ENCODE measurements at regions not wholly inside any gene's neighbourhood (a gene's known extent, or its start where the extent isn't known, plus 50 kb on each side); places are given as distances from the start of the nearest gene placed in this dataset.
A peak's percentile ranks its signal among the peaks of the same experiment; 100 is the strongest.

GRCh38 chr13:97629601-97630272, 195.8 kb downstream of the RAP2A start:
- ATAC-seq (replicated peaks) (no peak), DNase-seq (no peak)
- H3K4me3 Mint-ChIP-seq = no peak overlapping the region
- no peaks in the 10 kb centered on the region for H3K36me3 Mint-ChIP-seq
- H3K27ac Mint-ChIP-seq = no peak overlapping the region
- no peaks in the 10 kb centered on the region for H3K4me1 Mint-ChIP-seq
- peaks cover 2 to 5% of the 10 kb centered on the region in 2 donors for H3K9me3 Mint-ChIP-seq
- H3K27me3 Mint-ChIP-seq = peaks cover 5 to 13% of the 10 kb centered on the region in 2 donors

- no peaks in the 10 kb centered on the region for H3K4me1 Mint-ChIP-seq
- H3K36me3 Mint-ChIP-seq = no peaks in the 10 kb centered on the region
- no peak overlapping the region for H3K27ac Mint-ChIP-seq
- peaks cover 5 to 13% of the 10 kb centered on the region in 2 donors for H3K27me3 Mint-ChIP-seq
- H3K4me3 Mint-ChIP-seq = no peak overlapping the region
- no peak for ATAC-seq (replicated peaks)
- DNase-seq = no peak
- H3K9me3 Mint-ChIP-seq = peaks cover 2 to 5% of the 10 kb centered on the region in 2 donors
These were observed 196.8 kb downstream of the RAP2A start for GRCh38 chr13:97630725-97631124.

- Mint-ChIP-seq H3K4me1 (no peaks in the 10 kb centered on the region), H3K4me3 (no peak overlapping the region), H3K36me3 (no peaks in the 10 kb centered on the region), H3K27ac (no peak overlapping the region), H3K27me3 (peaks cover 5 to 11% of the 10 kb centered on the region in 2 donors), H3K9me3 (peaks cover 2 to 5% of the 10 kb centered on the region in 2 donors)
- DNase-seq (no peak), ATAC-seq (replicated peaks) (no peak)
These were observed 197.2 kb downstream of the RAP2A start for GRCh38 chr13:97631158-97631557.

- Mint-ChIP-seq H3K9me3 (no peaks in the 10 kb centered on the region), H3K36me3 (no peaks in the 10 kb centered on the region), H3K27ac (no peak overlapping the region), H3K4me1 (no peaks in the 10 kb centered on the region), H3K4me3 (no peak overlapping the region), H3K27me3 (no peaks in the 10 kb centered on the region)
- DNase-seq (no peak), ATAC-seq (replicated peaks) (no peak)
These were observed 205.3 kb downstream of the RAP2A start for GRCh38 chr13:97639236-97639635.

GRCh38 chr13:97640268-97640667, 206.3 kb downstream of the RAP2A start:
- H3K36me3 Mint-ChIP-seq = no peaks in the 10 kb centered on the region
- DNase-seq (no peak), ATAC-seq (replicated peaks) (no peak)
- no peaks in the 10 kb centered on the region for H3K27me3 Mint-ChIP-seq
- H3K4me3 Mint-ChIP-seq = no peak overlapping the region
- H3K27ac Mint-ChIP-seq = no peak overlapping the region
- H3K9me3 Mint-ChIP-seq = no peaks in the 10 kb centered on the region
- no peaks in the 10 kb centered on the region for H3K4me1 Mint-ChIP-seq

GRCh38 chr13:97648171-97648880, 214.4 kb downstream of the RAP2A start:
- no peaks in the 10 kb centered on the region for H3K9me3 Mint-ChIP-seq
- no peak overlapping the region for H3K4me3 Mint-ChIP-seq

GRCh38 chr13:97648881-97649224, 214.9 kb downstream of the RAP2A start:
- H3K27ac Mint-ChIP-seq = no peak overlapping the region
- ATAC-seq (replicated peaks) (no peak), DNase-seq (no peak)
- H3K36me3 Mint-ChIP-seq = no peaks in the 10 kb centered on the region
- H3K4me1 Mint-ChIP-seq = no peaks in the 10 kb centered on the region
- no peaks in the 10 kb centered on the region for H3K9me3 Mint-ChIP-seq
- peaks cover 0 to 5% of the 10 kb centered on the region in 2 donors for H3K27me3 Mint-ChIP-seq
- H3K4me3 Mint-ChIP-seq = no peak overlapping the region

More at GRCh38 chr13:97648171-97648880, 214.4 kb downstream of the RAP2A start:
- Mint-ChIP-seq H3K27ac (no peak overlapping the region), H3K36me3 (no peaks in the 10 kb centered on the region), H3K27me3 (peaks cover 0 to 5% of the 10 kb centered on the region in 2 donors), H3K4me1 (no peaks in the 10 kb centered on the region)
- ATAC-seq (replicated peaks) (no peak), DNase-seq (no peak)

GRCh38 chr13:97653443-97654140, 219.6 kb downstream of the RAP2A start:
- H3K36me3 Mint-ChIP-seq = no peaks in the 10 kb centered on the region
- peaks cover 0 to 2% of the 10 kb centered on the region in 2 donors for H3K9me3 Mint-ChIP-seq
- H3K4me3 Mint-ChIP-seq = no peak overlapping the region
- DNase-seq = no peak
- no peaks in the 10 kb centered on the region for H3K4me1 Mint-ChIP-seq
- peaks cover 0 to 5% of the 10 kb centered on the region in 2 donors for H3K27me3 Mint-ChIP-seq
- ATAC-seq (replicated peaks) = no peak
- H3K27ac Mint-ChIP-seq = no peak overlapping the region

GRCh38 chr13:97654236-97654635, 220.3 kb downstream of the RAP2A start:
- no peaks in the 10 kb centered on the region for H3K36me3 Mint-ChIP-seq
- H3K9me3 Mint-ChIP-seq = peaks cover 0 to 2% of the 10 kb centered on the region in 2 donors
- no peaks in the 10 kb centered on the region for H3K4me1 Mint-ChIP-seq
- H3K4me3 Mint-ChIP-seq = no peak overlapping the region
- no peak overlapping the region for H3K27ac Mint-ChIP-seq
- no peak for DNase-seq
- ATAC-seq (replicated peaks) = no peak
- H3K27me3 Mint-ChIP-seq = peaks cover 0 to 5% of the 10 kb centered on the region in 2 donors

- Mint-ChIP-seq H3K4me3 (no peak overlapping the region), H3K27ac (no peak overlapping the region), H3K9me3 (peaks cover 0 to 2% of the 10 kb centered on the region in 2 donors), H3K36me3 (no peaks in the 10 kb centered on the region), H3K27me3 (no peaks in the 10 kb centered on the region), H3K4me1 (no peaks in the 10 kb centered on the region)
- DNase-seq = no peak
- no peak for ATAC-seq (replicated peaks)
These were observed 224.6 kb downstream of the RAP2A start for GRCh38 chr13:97658556-97658955.

- H3K27ac Mint-ChIP-seq = no peak overlapping the region
- no peaks in the 10 kb centered on the region for H3K4me1 Mint-ChIP-seq
- H3K9me3 Mint-ChIP-seq = peaks cover 0 to 2% of the 10 kb centered on the region in 2 donors
- ATAC-seq (replicated peaks) = peak; percentile 23 to 44
- H3K36me3 Mint-ChIP-seq = no peaks in the 10 kb centered on the region
- H3K27me3 Mint-ChIP-seq = no peaks in the 10 kb centered on the region
- H3K4me3 Mint-ChIP-seq = no peak overlapping the region
- no peak for DNase-seq
These were observed 225.6 kb downstream of the RAP2A start for GRCh38 chr13:97659602-97660001.

GRCh38 chr13:97660594-97661260, 226.8 kb downstream of the RAP2A start:
- no peaks in the 10 kb centered on the region for H3K4me1 Mint-ChIP-seq
- H3K27me3 Mint-ChIP-seq = no peaks in the 10 kb centered on the region
- ATAC-seq (replicated peaks) (no peak), DNase-seq (no peak)
- H3K36me3 Mint-ChIP-seq = no peaks in the 10 kb centered on the region
- no peak overlapping the region for H3K4me3 Mint-ChIP-seq
- H3K27ac Mint-ChIP-seq = no peak overlapping the region
- H3K9me3 Mint-ChIP-seq = peaks cover 0 to 2% of the 10 kb centered on the region in 2 donors

GRCh38 chr13:97686594-97686993, 252.6 kb downstream of the RAP2A start:
- no peak overlapping the region for H3K27ac Mint-ChIP-seq
- no peaks in the 10 kb centered on the region for H3K36me3 Mint-ChIP-seq
- ATAC-seq (replicated peaks) = no peak
- H3K9me3 Mint-ChIP-seq = peaks cover 2 to 6% of the 10 kb centered on the region in 2 donors
- H3K27me3 Mint-ChIP-seq = no peaks in the 10 kb centered on the region
- no peak for DNase-seq
- no peaks in the 10 kb centered on the region for H3K4me1 Mint-ChIP-seq
- no peak overlapping the region for H3K4me3 Mint-ChIP-seq

GRCh38 chr13:97692628-97693027, 258.7 kb downstream of the RAP2A start:
- H3K4me1 Mint-ChIP-seq = no peaks in the 10 kb centered on the region
- no peak for ATAC-seq (replicated peaks)
- DNase-seq = no peak
- peaks cover 3% of the 10 kb centered on the region in 2 donors for H3K9me3 Mint-ChIP-seq
- H3K36me3 Mint-ChIP-seq = no peaks in the 10 kb centered on the region
- H3K4me3 Mint-ChIP-seq = no peak overlapping the region
- H3K27ac Mint-ChIP-seq = no peak overlapping the region
- no peaks in the 10 kb centered on the region for H3K27me3 Mint-ChIP-seq
